Hepatocyte (in vitro differentiated cells): ENCODE measurements at regions not wholly inside any gene's neighbourhood (a gene's known extent, or its start where the extent isn't known, plus 50 kb on each side); places are given as distances from the start of the nearest gene placed in this dataset.

Source experiments
- CTCF ChIP-seq: fragments of 200-600 bp; sonication (generic); IDR thresholded peaks from 2 replicates; pipeline ENCODE4 v1.5.1; 2016; ENCODE audit warnings: antibody characterized with exemption, mild to moderate bottlenecking; ENCODE audit not compliant: poor library complexity
- EZH2 ChIP-seq: fragments of 200-600 bp; sonication (generic); IDR thresholded peaks from 2 replicates; pipeline ENCODE4 v1.6.1; 2016; ENCODE audit warnings: antibody characterized with exemption, mild to moderate bottlenecking, borderline replicate concordance
- EZH2phosphoT487 ChIP-seq: fragments of 200-600 bp; sonication (generic); IDR thresholded peaks from one replicate; pipeline ENCODE4 v1.6.1; 2018; ENCODE audit warnings: antibody characterized with exemption, mild to moderate bottlenecking, low read depth, moderate library complexity; ENCODE audit not compliant: unreplicated experiment, severe bottlenecking

GRCh38 chr2:238584617-238585016 is 157.9 kb downstream of the ASB1 start:
- TF ChIP-seq CTCF (no peak), EZH2phosphoT487 (no peak), EZH2 (no peak)
